ENCODE measurements at regions not wholly inside any gene's neighbourhood (a gene's known extent, or its start where the extent isn't known, plus 50 kb on each side); places are given as distances from the start of the nearest gene placed in this dataset.

DNA sequence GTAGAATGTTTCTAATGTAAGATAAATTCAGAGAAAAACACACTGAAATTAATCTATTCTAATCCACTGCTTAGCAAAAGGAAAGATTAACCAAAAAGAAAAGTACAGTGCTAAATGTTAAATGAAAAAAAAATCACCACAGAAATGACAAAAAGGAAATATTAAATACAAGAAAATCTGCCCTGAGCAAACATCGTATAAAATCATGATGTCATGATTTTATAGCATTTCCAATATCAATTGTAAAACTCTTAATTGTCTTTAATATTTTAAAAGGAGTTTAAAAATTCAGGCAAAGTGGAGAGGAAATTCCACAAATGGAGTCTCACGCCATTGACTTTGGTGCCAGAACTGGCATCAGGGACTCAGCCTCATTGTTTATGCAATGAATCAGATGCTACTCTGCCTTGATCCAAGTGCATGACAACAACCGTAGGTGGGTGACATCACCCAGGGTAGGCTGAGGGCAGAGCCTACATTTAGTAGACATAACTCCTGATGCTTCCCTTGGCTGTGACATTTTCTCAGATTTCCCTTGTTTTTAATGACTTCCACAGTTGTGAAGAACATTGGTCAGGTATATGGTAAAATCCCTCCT is 696.8 kb downstream of the SEMA5A start:
- H3K4me3 ChIP-seq (ENCODE audit: low read length) = no peak overlapping the region
- H3K4me2 ChIP-seq (ENCODE audit: low read length) = no peak overlapping the region
- no peaks in the 10 kb centered on the region for H3K36me3 ChIP-seq (ENCODE audit: insufficient read depth, low read length)
- H4K20me1 ChIP-seq (ENCODE audit: insufficient read depth) = no peaks in the 10 kb centered on the region
- H3K27me3 ChIP-seq (ENCODE audit: insufficient read depth, low read depth, low read length) = no peaks in the 10 kb centered on the region
- no peaks in the 10 kb centered on the region for H3K9me3 ChIP-seq (ENCODE audit: low read length)
- H3K9ac ChIP-seq (ENCODE audit: low read length) = no peak overlapping the region
- H3K79me2 ChIP-seq (replicated peaks; ENCODE audit: insufficient read depth, low read length) = no peaks in the 10 kb centered on the region
- no peak overlapping the region for H3K27ac ChIP-seq (ENCODE audit: low read length)
- H2AFZ ChIP-seq (ENCODE audit: low read depth, low read length) = no peak overlapping the region
- TF ChIP-seq EZH2 (IDR thresholded peaks at IDR 0.05; ENCODE audit: borderline replicate concordance, insufficient read depth, low read length, poor library complexity, severe bottlenecking) = no peak
- no peaks in the 10 kb centered on the region for H3F3A ChIP-seq (ENCODE audit: insufficient read depth, low read length, poor library complexity, severe bottlenecking)
- no peaks in the 10 kb centered on the region for H3K9me2 ChIP-seq (ENCODE audit: insufficient read depth, low read length)

- Histone ChIP-seq H3K4me2 (ENCODE audit: low read length) (no peak overlapping the region), H3K79me2 (replicated peaks; ENCODE audit: insufficient read depth, low read length) (no peaks in the 10 kb centered on the region), H3K4me3 (ENCODE audit: low read length) (no peak overlapping the region), H3K9me3 (ENCODE audit: low read length) (no peaks in the 10 kb centered on the region), H3K27me3 (ENCODE audit: insufficient read depth, low read depth, low read length) (no peaks in the 10 kb centered on the region), H2AFZ (ENCODE audit: low read depth, low read length) (no peak overlapping the region), H3K36me3 (ENCODE audit: insufficient read depth, low read length) (no peaks in the 10 kb centered on the region), H3K9me2 (ENCODE audit: insufficient read depth, low read length) (no peaks in the 10 kb centered on the region), H3K27ac (ENCODE audit: low read length) (no peak overlapping the region), H3K9ac (ENCODE audit: low read length) (no peak overlapping the region), H3F3A (ENCODE audit: insufficient read depth, low read length, poor library complexity, severe bottlenecking) (no peaks in the 10 kb centered on the region), H4K20me1 (ENCODE audit: insufficient read depth) (no peaks in the 10 kb centered on the region)
- TF ChIP-seq TAF1 (IDR thresholded peaks at IDR 0.05; ENCODE audit: low read depth) (no peak), RAD21 (conservative IDR thresholded peaks at IDR 0.05) (no peak), MXI1 (conservative IDR thresholded peaks at IDR 0.05; ENCODE audit: poor library complexity, severe bottlenecking) (no peak), SMC3 (conservative IDR thresholded peaks at IDR 0.05; ENCODE audit: poor library complexity) (no peak), CTCF (IDR thresholded peaks at IDR 0.05; ENCODE audit: poor library complexity, severe bottlenecking) (no peak), EP300 (conservative IDR thresholded peaks at IDR 0.05; ENCODE audit: poor library complexity, severe bottlenecking) (no peak), EZH2 (IDR thresholded peaks at IDR 0.05; ENCODE audit: borderline replicate concordance, insufficient read depth, low read length, poor library complexity, severe bottlenecking) (no peak), POLR2AphosphoS5 (IDR thresholded peaks at IDR 0.05) (no peak)
- TF ChIP-seq, protein P1, sequence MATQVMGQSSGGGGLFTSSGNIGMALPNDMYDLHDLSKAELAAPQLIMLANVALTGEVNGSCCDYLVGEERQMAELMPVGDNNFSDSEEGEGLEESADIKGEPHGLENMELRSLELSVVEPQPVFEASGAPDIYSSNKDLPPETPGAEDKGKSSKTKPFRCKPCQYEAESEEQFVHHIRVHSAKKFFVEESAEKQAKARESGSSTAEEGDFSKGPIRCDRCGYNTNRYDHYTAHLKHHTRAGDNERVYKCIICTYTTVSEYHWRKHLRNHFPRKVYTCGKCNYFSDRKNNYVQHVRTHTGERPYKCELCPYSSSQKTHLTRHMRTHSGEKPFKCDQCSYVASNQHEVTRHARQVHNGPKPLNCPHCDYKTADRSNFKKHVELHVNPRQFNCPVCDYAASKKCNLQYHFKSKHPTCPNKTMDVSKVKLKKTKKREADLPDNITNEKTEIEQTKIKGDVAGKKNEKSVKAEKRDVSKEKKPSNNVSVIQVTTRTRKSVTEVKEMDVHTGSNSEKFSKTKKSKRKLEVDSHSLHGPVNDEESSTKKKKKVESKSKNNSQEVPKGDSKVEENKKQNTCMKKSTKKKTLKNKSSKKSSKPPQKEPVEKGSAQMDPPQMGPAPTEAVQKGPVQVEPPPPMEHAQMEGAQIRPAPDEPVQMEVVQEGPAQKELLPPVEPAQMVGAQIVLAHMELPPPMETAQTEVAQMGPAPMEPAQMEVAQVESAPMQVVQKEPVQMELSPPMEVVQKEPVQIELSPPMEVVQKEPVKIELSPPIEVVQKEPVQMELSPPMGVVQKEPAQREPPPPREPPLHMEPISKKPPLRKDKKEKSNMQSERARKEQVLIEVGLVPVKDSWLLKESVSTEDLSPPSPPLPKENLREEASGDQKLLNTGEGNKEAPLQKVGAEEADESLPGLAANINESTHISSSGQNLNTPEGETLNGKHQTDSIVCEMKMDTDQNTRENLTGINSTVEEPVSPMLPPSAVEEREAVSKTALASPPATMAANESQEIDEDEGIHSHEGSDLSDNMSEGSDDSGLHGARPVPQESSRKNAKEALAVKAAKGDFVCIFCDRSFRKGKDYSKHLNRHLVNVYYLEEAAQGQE (IDR thresholded peaks at IDR 0.05; ENCODE audit: borderline replicate concordance) = no peak
These were observed 694.8 kb downstream of the SEMA5A start for GRCh38 chr5:8851101-8851500.

Measured in neural cell (in vitro differentiated cells).